NB4 (cell line): ENCODE measurements at regions not wholly inside any gene's neighbourhood (a gene's known extent, or its start where the extent isn't known, plus 50 kb on each side); places are given as distances from the start of the nearest gene placed in this dataset.

Experiments
- CTCF ChIP-seq: IDR thresholded peaks from one replicate; pipeline ENCODE4 v1.5.1; 2012; ENCODE audit warnings: low read depth, low read length
- MAX ChIP-seq: IDR thresholded peaks from 2 replicates; pipeline ENCODE4 v1.6.1; 2011; ENCODE audit warnings: low read depth, low read length

GRCh38 chr9:82780017-82780416, 282.9 kb downstream of the RASEF start:
- TF ChIP-seq CTCF = no peak
- no peak for TF ChIP-seq MAX
